OCI-LY1 (cell line): ENCODE measurements at regions not wholly inside any gene's neighbourhood (a gene's known extent, or its start where the extent isn't known, plus 50 kb on each side); places are given as distances from the start of the nearest gene placed in this dataset.

ENCODE experiments used
- CTCF ChIP-seq: fragments of 200-600 bp; sonication (generic), shearing (Covaris generic); IDR thresholded peaks from 2 replicates; pipeline ENCODE4 v1.5.1; 2017; ENCODE audit warnings: mild to moderate bottlenecking, antibody characterized with exemption, low read length, moderate library complexity, mixed read lengths
- EZH2 ChIP-seq: fragments of 200-600 bp; sonication (generic), shearing (Covaris generic); IDR thresholded peaks from 2 replicates; pipeline ENCODE4 v1.8.0; 2017; ENCODE audit warnings: borderline replicate concordance, mixed run types, mild to moderate bottlenecking, antibody characterized with exemption, low read length, moderate library complexity, mixed read lengths

- no peak for TF ChIP-seq CTCF
- TF ChIP-seq EZH2: no peak
Measured at GRCh38 chr2:22126106-22126505, 1002.3 kb downstream of the TDRD15 start.
